K562 (cell line): ENCODE measurements at regions not wholly inside any gene's neighbourhood (a gene's known extent, or its start where the extent isn't known, plus 50 kb on each side); places are given as distances from the start of the nearest gene placed in this dataset.

Source experiments
- ATAC-seq: fragments of 200-7000 bp; cut with Tn5 transposase; 3 replicates; pipeline ENCODE4 v1.9.1; 2020; ENCODE audit warnings: moderate library complexity
- BruUV-seq: library from RNA; stranded (reverse); fragments of 400-500 nt; replicated peaks from 2 replicates; lab custom pipeline; 2021; lab: Mats Ljungman, UMichigan
- CTCF ChIA-PET: fragments of 300-600 bp; formaldehyde crosslinking; extraction: SDS; loops from one replicate; lab custom pipeline; 2021; ENCODE audit warnings: low intra/inter-chr PET ratio; lab: Yijun Ruan, JAX
- POLR2A ChIA-PET: fragments of 300-600, 350-650 bp; sonication (Branson Sonifier 250); formaldehyde crosslinking; extraction: SDS; loops from one replicate; lab custom pipeline; 2021; ENCODE audit warnings: antibody characterized with exemption, inconsistent platforms; lab: Yijun Ruan, JAX
- DNase-seq, 4 experiments: peaks; one replicate each; pipeline versions ENCODE4 v3.0.0 to v3.0.0-alpha.2; 2011 to 2018; ENCODE audit warnings: low spot score in 3 of 4, mixed read lengths in 3 of 4; ENCODE audit errors: extremely low read depth in 1 of 4
- FAIRE-seq: peaks from 2 replicates; lab custom pipeline; 2011; peaks lifted over from hg19 to GRCh38; lab: Jason Lieb, UNC
- H2AFZ ChIP-seq: 2 replicates; pipeline ENCODE4 v1.6.0; 2011; ENCODE audit warnings: low read depth, low read length, control low read depth, inconsistent platforms
- H3K27ac ChIP-seq: fragments of 200-600 bp; 3 replicates; pipeline ENCODE4 v1.8.0; 2011; ENCODE audit warnings: low read depth, mild to moderate bottlenecking, control low read depth, inconsistent platforms, low read length, moderate library complexity, mixed read lengths; ENCODE audit errors: extremely low read depth
- H3K27me3 ChIP-seq, 2 experiments: fragments of 300-600 bp in 1 of 2; 2 replicates in 1 of 2; 3 replicates in 1 of 2; pipeline versions ENCODE4 v1.6.0 to v1.8.0; 2011; ENCODE audit warnings: inconsistent platforms in 2 of 2, low read length in 2 of 2, mild to moderate bottlenecking in 1 of 2, mixed read lengths in 1 of 2, moderate library complexity in 1 of 2; ENCODE audit not compliant: control insufficient read depth in 2 of 2, insufficient read depth in 2 of 2
- H3K36me3 ChIP-seq: fragments of 300-600 bp; 3 replicates; pipeline ENCODE4 v1.8.0; 2011; ENCODE audit warnings: mild to moderate bottlenecking, low read length, inconsistent platforms; ENCODE audit not compliant: control insufficient read depth, insufficient read depth
- H3K4me1 ChIP-seq, 2 experiments: fragments of 200-600 bp in 1 of 2; replicated peaks in 1 of 2; 2 replicates in 1 of 2; 3 replicates in 1 of 2; pipeline versions ENCODE4 v1.5.1 to v1.8.0; 2011; ENCODE audit warnings: inconsistent platforms in 2 of 2, low read length in 2 of 2, mild to moderate bottlenecking in 1 of 2, mixed read lengths in 1 of 2, moderate library complexity in 1 of 2; ENCODE audit not compliant: control insufficient read depth in 2 of 2, insufficient read depth in 2 of 2
- H3K4me2 ChIP-seq: 2 replicates; pipeline ENCODE4 v1.6.1; 2011; ENCODE audit warnings: low read length, control low read depth, inconsistent platforms, mixed read lengths; ENCODE audit not compliant: insufficient read depth
- H3K4me3 ChIP-seq: fragments of 200-600 bp; sonication (generic), shearing (Covaris generic); 2 replicates; pipeline ENCODE4 v1.5.1; 2016; ENCODE audit warnings: control low read depth, inconsistent platforms
- H3K79me2 ChIP-seq: fragments of 200-600 bp; 3 replicates; pipeline ENCODE4 v1.8.0; 2011; ENCODE audit warnings: low read length, inconsistent platforms; ENCODE audit not compliant: control insufficient read depth, insufficient read depth
- H3K9ac ChIP-seq, 2 experiments: 2 replicates each; pipeline versions ENCODE4 v1.6.0 to v1.6.1; 2011; ENCODE audit warnings: low read depth in 2 of 2, low read length in 2 of 2, control low read depth in 1 of 2, inconsistent platforms in 1 of 2, mild to moderate bottlenecking in 1 of 2, mixed read lengths in 1 of 2; ENCODE audit not compliant: insufficient read depth in 1 of 2
- H3K9me1 ChIP-seq: one replicate; pipeline ENCODE4 v1.6.0; 2011; ENCODE audit warnings: inconsistent platforms, mild to moderate bottlenecking, low read length, moderate library complexity; ENCODE audit not compliant: control insufficient read depth, insufficient read depth
- H3K9me3 ChIP-seq: replicated peaks from 2 replicates; pipeline ENCODE4 v1.5.1; 2011; ENCODE audit warnings: low read depth, low read length, inconsistent platforms; ENCODE audit not compliant: control insufficient read depth, insufficient read depth
- H4K20me1 ChIP-seq: replicated peaks from 2 replicates; pipeline ENCODE4 v1.6.1; 2011; ENCODE audit warnings: low read length, inconsistent platforms, mixed read lengths; ENCODE audit not compliant: control insufficient read depth, insufficient read depth
- GATAD2B ChIP-seq: fragments of 450-650 bp; IDR thresholded peaks from 2 replicates; pipeline ENCODE4 v1.6.1; 2017; ENCODE audit warnings: mild to moderate bottlenecking, borderline replicate concordance
- RBBP5 ChIP-seq: fragments of 200-600 bp; sonication (generic); IDR thresholded peaks from 2 replicates; pipeline ENCODE4 v1.6.1; 2012; ENCODE audit warnings: borderline replicate concordance, mild to moderate bottlenecking, low read length, control low read depth, inconsistent platforms; ENCODE audit not compliant: insufficient read depth, poor library complexity, severe bottlenecking
- SIX5 ChIP-seq, 2 experiments: IDR thresholded peaks; 2 replicates each; pipeline ENCODE4 v1.6.1; 2011; ENCODE audit warnings: low read length in 2 of 2, borderline replicate concordance in 1 of 2, low read depth in 1 of 2, mild to moderate bottlenecking in 1 of 2, moderate library complexity in 1 of 2; ENCODE audit not compliant: insufficient read depth in 1 of 2
- SREBF1 ChIP-seq: fragments of 150-350 bp; IDR thresholded peaks from 2 replicates; pipeline ENCODE4 v1.6.1; 2014; ENCODE audit warnings: antibody characterized with exemption, low read depth, low read length, borderline replicate concordance
- TARDBP ChIP-seq: fragments of 450-650 bp; IDR thresholded peaks from 2 replicates; pipeline ENCODE4 v1.6.1; 2016
- TGIF2 ChIP-seq: sonication (generic); formaldehyde crosslinking; IDR thresholded peaks from 2 replicates; pipeline ENCODE4 v1.8.1; 2022; ENCODE audit warnings: mild to moderate bottlenecking, missing genetic modification reagents, moderate library complexity
- WGBS: fragments of 100-300 bp; shearing (Covaris generic); methylation state at CpG from one replicate; pipeline ENCODE4 v1.1.6; 2016; ENCODE audit warnings: low coverage, mixed read lengths; ENCODE audit not compliant: insufficient coverage; ENCODE audit errors: missing lambda C conversion rate; 5-methylcytosine and 5-hydroxymethylcytosine counted together
- in situ Hi-C: fragments of 300-500 bp; cut with MboI; formaldehyde crosslinking; loops from 4 replicates; pipeline ENCODE4 v1.15.0; 2018; ENCODE audit warnings: inconsistent platforms, mixed read lengths
- intact Hi-C: fragments of 100-400 bp; cut with micrococcal nuclease; formaldehyde crosslinking; loops from 2 replicates; pipeline ENCODE4 v1.14.2; 2022
- TF ChIP-seq, protein P1 (sequence below): IDR thresholded peaks from 2 replicates; pipeline ENCODE4 v1.6.1; 2011; ENCODE audit warnings: borderline replicate concordance, low read depth, mild to moderate bottlenecking, moderate library complexity, low read length; ENCODE audit not compliant: insufficient read depth, poor library complexity, severe bottlenecking

DNA sequence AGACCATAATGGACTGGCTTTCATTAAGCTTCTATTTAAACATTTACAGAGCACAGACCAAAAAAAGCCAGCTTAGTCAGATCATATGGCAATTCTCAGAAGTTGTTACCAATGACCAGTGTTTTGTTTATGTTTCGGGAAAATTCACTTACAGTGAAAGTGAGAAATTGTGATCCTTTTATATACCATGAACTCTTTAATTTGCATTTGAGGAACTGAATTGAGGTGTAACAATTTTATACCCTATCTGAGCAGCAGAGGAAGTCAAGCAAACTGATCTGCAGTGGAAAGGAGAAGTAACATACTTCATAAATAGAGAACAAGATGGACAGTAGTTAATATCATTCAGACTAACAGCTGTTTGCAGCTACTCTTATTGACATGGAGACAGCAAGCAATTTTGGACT is 97.1 kb downstream of the TMA16 start:
- ATAC-seq (no peak), FAIRE-seq (no peak), DNase-seq (no peak)
- WGBS: 0% methylated on average over 1 of the region's 1 CpG
- ChIA-PET CTCF (interaction anchor here (0.6 kb wide), 1 partner anchor 35 kb away, joined by 3 read pairs; no protein-coding TSS in a partner anchor), POLR2A (no interaction called here)
- Histone ChIP-seq H3K9me1 (no peaks in the 10 kb centered on the region), H3K79me2 (no peaks in the 10 kb centered on the region), H3K27me3 (no peaks in the 10 kb centered on the region), H3K36me3 (no peaks in the 10 kb centered on the region), H4K20me1 (no peaks in the 10 kb centered on the region), H3K4me1 (no peaks in the 10 kb centered on the region)
- no TSS peak for BruUV-seq
- in situ Hi-C loops: no loop called here
- TF ChIP-seq GATAD2B (no peak), TARDBP (no peak), TGIF2 (CRISPR knock-in tag) (no peak), SREBF1 (no peak), RBBP5 (no peak), SIX5 (IDR thresholded peaks at IDR 0.05; ENCODE audit: borderline replicate concordance in 1 of 2, insufficient read depth in 1 of 2, low read depth in 1 of 2, low read length in 2 of 2) (no peak)
- TF ChIP-seq, protein P1, sequence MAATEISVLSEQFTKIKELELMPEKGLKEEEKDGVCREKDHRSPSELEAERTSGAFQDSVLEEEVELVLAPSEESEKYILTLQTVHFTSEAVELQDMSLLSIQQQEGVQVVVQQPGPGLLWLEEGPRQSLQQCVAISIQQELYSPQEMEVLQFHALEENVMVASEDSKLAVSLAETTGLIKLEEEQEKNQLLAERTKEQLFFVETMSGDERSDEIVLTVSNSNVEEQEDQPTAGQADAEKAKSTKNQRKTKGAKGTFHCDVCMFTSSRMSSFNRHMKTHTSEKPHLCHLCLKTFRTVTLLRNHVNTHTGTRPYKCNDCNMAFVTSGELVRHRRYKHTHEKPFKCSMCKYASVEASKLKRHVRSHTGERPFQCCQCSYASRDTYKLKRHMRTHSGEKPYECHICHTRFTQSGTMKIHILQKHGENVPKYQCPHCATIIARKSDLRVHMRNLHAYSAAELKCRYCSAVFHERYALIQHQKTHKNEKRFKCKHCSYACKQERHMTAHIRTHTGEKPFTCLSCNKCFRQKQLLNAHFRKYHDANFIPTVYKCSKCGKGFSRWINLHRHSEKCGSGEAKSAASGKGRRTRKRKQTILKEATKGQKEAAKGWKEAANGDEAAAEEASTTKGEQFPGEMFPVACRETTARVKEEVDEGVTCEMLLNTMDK: no peak
- TF ChIP-seq, all 486 proteins: peak for 0
- no peak overlapping the region for H3K4me3 ChIP-seq
- no peak overlapping the region for H3K4me2 ChIP-seq
- H2AFZ ChIP-seq: no peak overlapping the region
- H3K27ac ChIP-seq: no peak overlapping the region
- H3K9me3 ChIP-seq: no peaks in the 10 kb centered on the region
- intact Hi-C loops: no loop called here
- H3K9ac ChIP-seq: no peak overlapping the region
